HG02973 (cell line): ENCODE measurements at regions not wholly inside any gene's neighbourhood (a gene's known extent, or its start where the extent isn't known, plus 50 kb on each side); places are given as distances from the start of the nearest gene placed in this dataset.

Experiments used
- ATAC-seq: cut with Tn5 transposase; IDR thresholded peaks from one replicate; pipeline ENCODE4 v1.9.1; 2021; ENCODE audit warnings: moderate library complexity; ENCODE audit not compliant: unreplicated experiment

DNA sequence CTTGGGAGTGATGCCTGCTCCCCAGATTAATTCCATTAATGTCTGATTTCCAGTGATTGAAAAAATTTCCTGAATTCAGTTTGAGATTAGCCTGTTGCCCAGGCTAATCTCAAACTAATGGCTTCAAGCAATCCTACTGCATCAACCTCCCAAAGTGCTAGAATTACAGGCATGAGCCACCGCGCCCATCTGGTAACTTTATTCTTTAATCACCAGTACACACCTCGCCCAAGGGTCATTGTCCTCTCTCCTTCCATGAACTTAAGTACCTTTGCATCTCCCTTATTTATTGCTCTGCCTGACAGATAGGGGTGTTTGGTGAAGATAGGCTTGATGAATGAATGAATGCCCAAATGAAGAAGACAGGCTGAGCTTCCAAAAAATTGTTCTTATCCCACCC lies 366.5 kb downstream of the SIPA1L2 start:
- no peak for ATAC-seq

DNA sequence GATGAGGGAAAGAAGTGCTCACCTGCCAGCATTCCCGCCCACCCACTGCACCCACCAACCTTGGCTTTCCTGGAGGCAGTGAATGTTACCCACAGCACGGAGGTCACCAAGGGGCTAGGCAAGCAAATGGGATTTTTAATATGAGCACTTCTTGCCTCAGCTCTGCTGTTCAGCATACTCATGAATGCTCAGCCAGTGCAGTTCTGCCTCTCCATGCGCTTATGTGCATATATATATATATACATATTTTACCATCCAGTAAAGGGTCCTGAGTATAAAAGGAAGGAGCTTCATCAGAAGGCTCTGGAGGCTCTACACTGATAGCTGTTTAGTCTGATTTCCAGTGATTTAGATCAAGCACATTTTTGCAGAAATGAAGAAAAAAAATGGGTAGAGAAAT lies 366.9 kb downstream of the SIPA1L2 start:
- ATAC-seq, result no peak

GRCh38 chr1:232260861-232261260 lies 369.1 kb downstream of the SIPA1L2 start:
- no peak for ATAC-seq

DNA sequence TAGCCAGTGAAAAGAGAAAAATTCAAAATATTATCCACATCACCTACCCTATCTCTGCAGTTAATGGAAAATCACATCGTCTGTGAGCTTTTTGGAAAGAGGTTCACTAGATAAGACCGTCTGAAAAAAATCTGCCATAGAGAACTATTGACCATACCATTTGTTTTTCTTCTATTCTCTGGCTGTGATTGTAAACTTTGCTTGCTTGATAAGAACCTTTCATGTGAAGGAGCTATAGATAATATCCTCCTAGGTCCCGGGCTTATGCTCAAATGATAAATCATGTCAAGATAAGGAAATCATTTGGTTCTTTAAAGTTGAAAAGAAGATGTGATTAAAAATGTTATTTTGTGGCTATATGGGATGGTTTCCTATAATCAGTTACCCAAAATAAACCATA lies 369.9 kb downstream of the SIPA1L2 start:
- no peak for ATAC-seq

- ATAC-seq, result no peak
Observed at GRCh38 chr1:232259333-232259732, 370.6 kb downstream of the SIPA1L2 start.

- no peak for ATAC-seq
Observed at GRCh38 chr1:232252546-232253118, 377.3 kb downstream of the SIPA1L2 start.

DNA sequence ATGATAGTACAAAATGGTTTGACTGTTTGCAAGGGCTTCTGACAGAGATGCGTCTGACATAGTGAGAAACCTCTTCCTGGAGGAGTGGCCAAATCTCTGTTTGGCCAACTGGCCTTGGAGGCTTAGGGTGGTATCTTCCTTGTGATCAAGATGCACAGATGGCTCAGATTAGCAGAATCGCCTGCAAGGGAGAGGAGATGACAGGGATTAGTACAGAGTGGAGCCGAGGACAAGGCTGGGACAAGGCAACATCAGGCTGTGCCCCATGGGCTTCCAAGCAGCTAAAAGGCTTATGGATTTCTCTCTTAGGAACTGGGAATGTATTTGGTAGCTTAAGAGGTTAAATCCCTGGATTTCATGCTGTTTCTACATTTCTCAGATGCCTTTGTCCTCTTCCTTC lies 379.1 kb downstream of the SIPA1L2 start:
- no peak for ATAC-seq

GRCh38 chr1:232249861-232250777 lies 379.8 kb downstream of the SIPA1L2 start:
- ATAC-seq, result no peak

DNA sequence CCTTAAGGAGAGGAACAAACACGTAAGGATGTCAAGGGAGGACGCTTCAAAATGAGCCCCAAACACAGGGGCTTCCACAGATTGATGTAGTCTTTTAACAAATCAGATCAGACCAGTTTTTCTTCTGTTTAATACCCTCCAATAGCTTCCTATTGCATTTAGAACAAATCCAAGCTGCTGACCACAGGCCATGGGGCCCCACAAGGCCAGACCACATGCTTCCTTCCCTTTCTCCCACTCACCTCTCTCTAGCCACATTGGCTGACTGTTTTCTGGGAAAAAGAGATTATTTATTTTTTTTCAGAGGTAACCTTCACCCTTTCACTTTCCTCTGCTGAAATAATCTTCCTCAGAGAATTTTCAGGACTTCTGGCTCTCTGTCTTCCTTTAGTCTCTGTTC lies 380.6 kb downstream of the SIPA1L2 start:
- ATAC-seq, result no peak

- ATAC-seq, result no peak
Observed at GRCh38 chr1:232248276-232248820, 381.6 kb downstream of the SIPA1L2 start.

- no peak for ATAC-seq
Observed at GRCh38 chr1:232247669-232248068, 382.3 kb downstream of the SIPA1L2 start.

DNA sequence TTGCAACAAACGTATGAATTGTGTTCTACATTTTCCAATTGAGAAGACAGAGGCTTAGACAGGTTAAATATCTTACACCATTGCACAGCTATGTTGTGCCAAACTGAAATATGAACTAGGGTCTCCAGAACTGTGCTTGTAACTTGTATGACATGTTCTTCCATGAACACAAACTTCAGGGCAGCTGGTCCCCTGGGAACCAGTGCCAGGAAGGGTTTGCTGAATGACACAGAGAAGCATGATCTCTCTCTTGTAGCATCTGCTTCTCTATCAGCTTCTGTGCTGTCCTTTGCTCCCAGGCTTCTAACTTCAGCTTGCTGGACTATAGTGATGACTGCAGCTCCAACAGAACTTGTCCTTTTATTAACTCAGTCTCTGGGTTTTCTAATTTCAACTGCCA lies 385.5 kb downstream of the SIPA1L2 start:
- ATAC-seq, result no peak

DNA sequence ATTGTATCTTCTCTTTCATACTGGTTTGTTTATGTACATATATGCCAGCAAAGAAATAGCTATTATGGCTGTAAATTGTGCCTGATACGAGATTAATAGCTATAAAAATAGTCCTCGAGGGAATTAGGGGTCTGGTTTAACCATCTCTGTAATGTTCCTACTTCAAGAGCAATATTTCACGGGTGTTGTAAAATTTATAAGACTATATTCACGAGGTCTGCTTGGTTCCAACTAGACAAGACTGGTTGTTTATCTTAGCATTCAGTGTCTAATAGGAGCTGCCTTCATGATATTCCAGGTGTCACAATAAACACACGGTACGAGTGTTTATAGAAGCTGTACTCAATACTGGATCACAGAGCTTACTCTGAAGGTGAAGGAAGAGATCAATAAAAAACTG lies 389.9 kb downstream of the SIPA1L2 start:
- no peak for ATAC-seq

DNA sequence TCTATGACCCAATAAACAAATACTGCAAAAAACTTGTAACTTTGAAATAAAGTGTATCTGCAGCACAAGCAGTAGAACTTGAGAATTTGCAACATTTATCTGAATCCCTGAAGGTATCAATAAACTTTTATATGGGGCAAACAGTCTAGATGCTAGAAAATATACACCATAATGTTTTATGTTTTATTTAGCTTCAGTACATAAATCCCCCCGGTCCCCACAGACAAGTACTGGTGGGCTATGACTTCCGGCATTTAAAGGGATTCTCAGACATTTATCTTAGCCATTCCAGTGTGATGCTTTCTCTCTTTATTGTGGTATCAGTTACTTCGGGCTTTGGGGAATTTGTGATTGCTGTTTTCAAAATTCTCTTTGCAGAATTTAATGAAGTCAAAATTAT lies 390.4 kb downstream of the SIPA1L2 start:
- no peak for ATAC-seq

- no peak for ATAC-seq
Observed at GRCh38 chr1:232238009-232238408, 391.9 kb downstream of the SIPA1L2 start.

DNA sequence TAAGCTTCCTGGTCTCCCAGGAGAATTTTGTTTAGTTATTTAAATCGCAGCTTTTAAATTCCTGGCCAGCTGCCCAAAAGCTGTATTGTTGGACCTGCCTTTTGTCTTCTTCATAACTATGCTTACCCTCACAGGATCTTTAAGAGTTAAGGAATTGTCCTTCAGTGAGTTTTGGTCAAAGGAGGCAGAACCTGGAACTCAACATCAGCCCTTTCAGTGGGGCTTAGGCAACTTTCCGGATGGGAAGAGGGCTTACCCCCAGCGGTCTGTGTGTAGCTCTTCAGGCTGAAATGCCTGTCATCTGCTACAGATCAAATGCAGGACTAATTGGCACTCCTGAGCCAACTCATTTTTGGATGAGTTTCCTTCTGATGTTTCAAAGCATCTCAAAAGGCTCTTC lies 402.6 kb downstream of the SIPA1L2 start:
- no peak for ATAC-seq

- ATAC-seq, result no peak
Observed at GRCh38 chr1:232226197-232226712, 403.7 kb downstream of the SIPA1L2 start.

GRCh38 chr1:232225336-232226131 lies 404.4 kb downstream of the SIPA1L2 start:
- no peak for ATAC-seq

DNA sequence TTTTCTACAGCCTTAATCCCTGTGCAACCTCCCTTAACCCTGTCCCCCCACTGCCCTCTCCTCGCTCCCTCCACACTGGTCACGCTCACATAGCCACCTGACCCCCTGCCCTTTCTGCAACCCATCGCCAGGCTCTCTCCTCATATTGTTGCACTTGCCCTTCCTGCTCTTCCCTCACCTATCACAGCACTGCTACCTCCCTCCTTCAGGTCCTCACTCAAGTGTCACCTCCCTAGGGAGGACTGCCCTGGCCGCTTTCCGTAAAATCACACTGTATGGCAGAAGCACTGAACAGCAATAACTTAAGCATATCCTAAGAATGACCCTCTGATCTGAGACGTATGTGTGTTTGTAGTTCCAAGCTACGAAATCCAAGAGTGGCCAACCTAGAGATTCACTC lies 406.0 kb downstream of the SIPA1L2 start:
- ATAC-seq, result no peak

DNA sequence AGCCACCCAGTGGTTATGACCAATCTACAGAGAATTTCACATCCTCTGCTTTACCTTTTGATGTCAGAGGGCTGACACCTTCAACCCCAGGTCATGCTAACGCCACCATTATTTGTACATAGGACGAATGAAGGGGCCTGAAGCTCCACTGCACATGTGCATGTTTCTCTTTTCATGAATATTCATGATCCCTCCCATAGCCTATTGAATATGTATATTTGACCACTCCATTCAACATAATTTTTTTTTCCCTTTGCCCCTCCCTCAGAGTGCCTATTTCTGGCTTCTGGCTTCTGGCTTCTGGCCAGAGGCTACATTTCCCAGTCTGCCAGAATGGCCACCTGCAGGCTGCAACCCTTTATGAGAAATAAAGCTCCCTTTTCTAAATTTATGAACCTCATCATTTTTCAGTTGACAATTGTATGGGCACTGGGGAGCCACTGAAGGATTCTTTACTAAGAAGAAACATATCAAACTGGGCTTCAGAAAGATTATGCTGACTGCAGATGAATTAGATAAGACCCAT lies 406.7 kb downstream of the SIPA1L2 start:
- ATAC-seq, result no peak

DNA sequence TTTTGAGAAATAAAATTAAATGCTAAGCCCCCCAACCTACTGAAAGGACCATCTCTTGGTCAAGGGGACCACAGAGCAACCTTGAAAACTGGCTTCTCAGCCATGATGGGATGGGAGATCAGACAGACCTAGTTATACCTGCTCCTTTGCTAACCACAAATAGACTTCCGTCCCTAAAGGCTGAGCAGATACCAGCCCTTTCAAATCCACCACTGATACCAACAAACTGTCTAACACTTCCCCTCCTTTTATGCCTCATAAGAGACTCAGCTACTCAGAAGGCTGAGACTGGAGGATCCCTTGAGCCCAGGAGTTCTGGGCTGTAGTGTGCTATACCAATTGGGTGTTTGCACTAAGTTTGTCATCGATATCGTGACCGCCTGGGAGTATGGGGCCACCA lies 407.3 kb downstream of the SIPA1L2 start:
- no peak for ATAC-seq
